ENCODE measurements at regions not wholly inside any gene's neighbourhood (a gene's known extent, or its start where the extent isn't known, plus 50 kb on each side); places are given as distances from the start of the nearest gene placed in this dataset.
"Not testable (repeated sequence)": the region's sequence is repeated elsewhere in the genome, so short reads cannot be mapped to it uniquely, and the experiment has no call there.

DNA sequence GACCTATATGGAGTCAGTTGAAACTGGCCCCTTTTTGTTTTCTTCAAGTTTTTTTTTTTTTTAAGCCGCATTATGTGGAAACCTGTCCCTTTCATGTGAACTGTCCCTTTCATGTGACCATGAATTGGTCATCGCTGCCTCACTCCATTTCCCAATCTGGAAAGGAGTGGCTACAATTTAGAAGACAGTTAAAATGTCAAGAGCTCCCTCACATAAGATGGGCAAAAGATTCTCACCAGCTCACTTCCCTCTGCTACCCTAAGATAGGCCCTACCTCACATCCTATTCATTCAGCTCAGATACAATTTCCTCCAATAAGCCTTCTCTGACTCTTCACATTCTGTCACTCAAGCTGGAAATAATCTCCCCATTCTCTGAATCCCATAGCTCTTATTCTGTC lies 111.3 kb upstream of the BCL6 start:
- no peak for DNase-seq

DNA sequence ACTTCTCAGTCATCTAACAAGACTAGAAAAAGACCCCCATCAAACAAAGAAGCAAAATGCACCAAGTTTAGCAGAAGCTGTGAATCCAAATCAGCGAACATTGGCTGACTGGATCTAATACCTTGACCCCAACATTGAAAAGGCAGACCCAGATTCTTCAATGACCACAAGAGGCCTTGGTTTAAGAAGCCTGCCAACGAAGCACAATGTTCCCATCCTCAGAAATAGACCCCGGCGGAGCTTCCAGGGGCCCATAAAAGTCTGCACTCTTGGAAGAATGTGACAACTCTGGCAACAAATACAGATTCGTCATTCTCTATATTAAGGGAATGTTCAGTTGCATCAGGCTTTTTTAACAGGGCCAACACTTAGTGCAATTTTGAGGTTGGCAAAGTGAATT lies 112.8 kb upstream of the BCL6 start:
- no peak for DNase-seq

DNA sequence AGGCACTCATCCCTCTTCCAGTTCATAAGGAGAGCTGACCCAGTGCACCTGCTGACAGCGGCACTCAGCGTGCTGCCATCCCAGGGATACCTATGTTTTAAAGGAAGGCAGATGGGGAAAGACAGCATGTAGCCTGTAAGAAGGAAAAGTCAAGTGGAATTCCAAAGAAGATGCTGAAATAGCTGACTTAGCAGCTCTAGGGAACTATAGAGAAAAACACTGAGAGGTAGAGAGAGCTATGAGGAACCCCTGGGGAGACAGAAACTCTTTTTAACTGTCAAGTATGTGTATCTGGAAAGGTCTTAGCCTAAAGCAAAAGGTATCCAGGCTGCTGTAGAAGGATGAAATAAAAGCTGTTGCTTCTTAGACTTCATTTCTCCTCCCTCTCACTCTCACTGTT lies 113.4 kb upstream of the BCL6 start:
- no peak for DNase-seq

DNA sequence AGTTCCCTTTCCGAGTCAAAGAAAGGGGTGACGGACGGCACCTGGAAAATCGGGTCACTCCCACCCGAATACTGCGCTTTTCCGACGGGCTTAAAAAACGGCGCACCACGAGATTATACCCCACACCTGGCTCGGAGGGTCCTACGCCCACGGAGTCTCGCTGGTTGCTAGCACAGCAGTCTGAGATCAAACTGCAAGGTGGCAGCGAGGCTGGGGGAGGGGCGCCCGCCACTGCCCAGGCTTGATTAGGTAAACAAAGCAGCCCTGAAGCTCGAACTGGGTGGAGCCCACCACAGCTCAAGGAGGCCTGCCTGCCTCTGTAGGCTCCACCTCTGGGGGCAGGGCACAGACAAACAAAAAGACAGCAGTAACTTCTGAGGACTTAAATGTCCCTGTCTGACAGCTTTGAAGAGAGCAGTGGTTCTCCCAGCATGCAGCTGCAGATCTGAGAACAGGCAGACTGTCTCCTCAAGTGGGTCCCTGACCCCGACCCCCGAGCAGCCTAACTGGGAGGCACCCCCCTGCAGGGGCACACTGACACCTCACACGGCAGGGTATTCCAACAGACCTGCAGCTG lies 117.5 kb upstream of the BCL6 start:
- not testable (repeated sequence) for DNase-seq

DNA sequence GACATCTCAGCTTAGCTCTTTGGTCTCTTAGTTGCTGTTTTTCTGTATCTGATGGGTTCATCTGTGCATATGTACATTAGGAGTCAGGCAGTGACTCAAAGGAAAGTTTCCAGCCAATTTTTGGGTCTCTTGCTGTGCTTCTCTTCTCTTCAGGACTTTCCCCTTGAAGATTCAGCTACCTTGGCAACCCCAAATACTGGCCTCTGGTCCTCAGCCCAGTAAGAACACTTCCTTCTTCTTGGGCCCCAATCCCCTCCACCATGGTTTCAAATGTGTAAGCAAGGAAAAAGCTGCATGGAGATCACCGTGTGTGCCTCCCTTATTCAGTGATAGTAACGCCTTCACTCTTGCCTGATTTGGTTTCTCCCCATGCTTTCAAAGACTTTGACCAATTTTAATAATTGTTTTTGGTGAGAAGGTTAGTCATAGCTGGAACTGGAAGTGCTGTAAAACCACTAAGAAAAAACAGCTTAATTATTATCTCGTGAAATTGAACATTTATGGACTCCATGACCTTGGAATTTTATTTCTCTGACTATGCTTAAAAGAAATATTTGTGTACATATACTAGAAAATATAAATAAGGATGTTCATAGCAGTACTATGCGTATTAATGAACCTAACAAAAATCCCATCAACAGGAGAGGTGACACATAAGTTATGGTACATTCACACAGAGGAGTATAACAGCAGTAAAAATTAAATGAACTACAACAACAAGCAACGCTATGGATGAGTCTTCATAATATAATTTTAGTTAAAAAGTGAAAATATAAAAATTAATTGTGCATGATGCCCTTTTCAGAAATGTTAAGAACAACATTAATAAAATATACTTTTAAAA lies 125.3 kb upstream of the BCL6 start:
- DNase-seq, result no peak

DNA sequence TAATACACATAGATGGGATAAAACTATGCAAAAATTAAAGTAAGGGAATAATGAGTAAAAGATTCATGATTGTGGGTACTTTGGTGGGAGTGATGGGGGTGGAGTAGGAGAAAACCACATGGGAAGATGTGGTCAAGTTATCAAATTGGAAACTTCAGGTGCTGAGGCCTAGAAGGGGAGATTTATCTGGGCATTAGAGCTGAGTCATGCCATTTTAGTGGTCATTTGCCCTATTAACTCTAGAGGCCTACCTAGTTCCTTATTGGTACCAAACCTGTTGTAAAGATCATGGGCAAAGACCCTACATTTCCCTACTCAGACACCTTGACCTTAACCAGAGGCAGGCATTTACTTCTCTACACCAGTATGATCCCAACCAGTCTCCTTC lies 125.9 kb upstream of the BCL6 start:
- DNase-seq, result no peak

DNA sequence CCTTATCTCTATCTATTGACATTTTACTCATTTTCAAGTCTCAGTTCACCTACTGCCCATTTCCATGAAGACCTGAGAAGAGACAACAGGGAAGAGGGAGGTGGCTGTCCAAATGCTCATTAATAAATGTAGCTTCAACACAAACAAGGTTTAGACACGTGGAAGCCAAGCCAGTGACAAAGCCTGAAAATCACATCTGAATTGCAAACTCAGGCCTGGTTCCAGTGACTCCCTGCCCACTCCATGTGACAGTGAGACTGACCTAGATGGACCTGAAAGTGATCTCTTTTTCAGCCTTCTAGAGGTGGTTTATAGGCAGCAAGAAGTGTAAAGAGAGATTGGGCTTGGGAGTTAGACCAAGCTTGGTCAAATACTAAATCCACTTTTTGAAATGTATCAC lies 126.6 kb upstream of the BCL6 start:
- DNase-seq, result no peak

DNA sequence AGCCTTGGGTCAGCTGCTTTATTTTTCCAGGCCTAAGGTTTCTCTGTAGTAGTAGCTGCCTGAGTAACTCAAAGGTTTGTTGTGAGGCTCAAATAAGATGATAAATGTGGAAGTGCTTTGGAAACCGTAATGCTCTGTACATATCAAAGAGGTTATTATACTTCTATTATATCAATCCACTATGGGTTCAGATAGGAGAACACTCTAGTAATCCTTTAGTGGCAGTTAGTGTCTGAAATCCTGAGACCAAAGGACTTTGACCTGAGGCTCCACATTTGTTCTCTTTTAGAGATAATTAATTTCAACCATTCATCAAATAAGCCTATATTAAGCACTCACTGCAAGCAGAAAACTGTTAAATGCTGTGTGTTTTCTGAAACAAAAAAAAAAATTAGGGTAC lies 128.6 kb upstream of the BCL6 start:
- DNase-seq, result no peak

DNA sequence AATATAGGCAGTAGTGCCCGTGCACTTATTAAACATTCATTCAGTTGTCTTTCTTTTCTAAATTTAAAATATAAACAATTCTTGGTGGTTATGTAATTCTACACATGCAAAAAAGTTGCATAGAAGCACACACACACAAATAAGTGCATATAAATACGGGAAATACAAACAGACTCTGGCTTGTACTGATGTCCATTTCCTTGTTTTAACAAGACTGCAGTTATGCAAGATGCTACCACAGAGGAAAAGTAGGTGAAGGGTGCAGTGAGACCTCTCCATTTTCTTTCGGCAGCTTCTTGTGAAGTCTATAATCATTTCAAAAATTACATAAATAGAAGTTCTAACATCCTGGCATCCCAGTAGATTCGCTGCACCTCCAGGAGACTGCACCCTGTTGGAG lies 130.6 kb upstream of the BCL6 start:
- no peak for DNase-seq

DNA sequence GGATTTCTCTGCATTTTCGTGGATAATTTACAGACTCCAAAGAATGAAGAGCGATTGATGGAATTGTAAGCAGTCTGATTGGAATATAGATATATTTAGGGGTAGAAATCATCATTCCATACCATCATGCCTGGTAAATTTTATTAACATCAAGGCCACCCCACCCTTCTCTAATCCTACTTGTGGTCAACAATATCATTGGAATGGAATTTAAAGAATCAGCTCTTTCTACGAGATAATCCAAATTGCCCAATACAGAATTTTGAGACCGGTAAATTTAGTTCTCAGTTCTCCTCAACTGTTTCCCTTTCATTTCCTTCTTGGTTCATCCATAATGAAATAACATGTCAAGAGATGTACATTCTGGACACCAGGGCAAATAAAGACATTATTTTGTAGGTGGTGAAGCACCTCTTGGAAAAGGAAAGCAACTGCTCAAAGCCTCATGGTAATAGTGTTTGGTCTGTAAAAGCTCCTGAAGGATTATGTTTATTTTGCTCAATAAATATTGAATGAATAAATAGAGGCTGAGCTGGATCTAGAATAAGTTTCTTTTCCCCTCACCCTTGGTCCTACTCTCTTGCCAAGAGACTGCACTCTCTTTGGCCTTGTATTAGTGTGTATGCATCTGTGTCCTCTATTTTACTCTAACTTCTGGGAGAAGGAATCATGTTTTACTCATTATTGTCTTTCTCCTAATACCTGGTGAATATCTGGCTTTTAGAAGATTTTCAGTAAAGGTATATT lies 133.7 kb upstream of the BCL6 start:
- DNase-seq, result no peak

DNA sequence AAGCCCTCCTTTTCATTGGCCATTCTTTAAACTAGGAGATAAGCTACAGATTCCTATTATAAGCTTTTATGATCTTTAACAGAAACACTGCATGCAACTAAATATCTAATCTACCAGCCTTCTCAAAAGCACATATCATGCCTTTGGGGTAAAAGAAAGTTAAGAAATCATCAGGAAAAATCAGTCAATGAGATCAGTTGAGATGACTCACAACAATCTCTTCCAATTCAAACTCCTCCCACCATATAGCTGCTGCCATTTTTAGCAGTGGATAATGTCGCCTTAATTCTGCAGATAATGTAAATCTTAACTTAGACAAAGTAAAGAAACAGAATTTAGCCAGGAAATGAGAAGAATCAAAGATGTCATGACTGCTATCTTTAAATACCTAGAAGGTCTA lies 135.2 kb upstream of the BCL6 start:
- no peak for DNase-seq

DNA sequence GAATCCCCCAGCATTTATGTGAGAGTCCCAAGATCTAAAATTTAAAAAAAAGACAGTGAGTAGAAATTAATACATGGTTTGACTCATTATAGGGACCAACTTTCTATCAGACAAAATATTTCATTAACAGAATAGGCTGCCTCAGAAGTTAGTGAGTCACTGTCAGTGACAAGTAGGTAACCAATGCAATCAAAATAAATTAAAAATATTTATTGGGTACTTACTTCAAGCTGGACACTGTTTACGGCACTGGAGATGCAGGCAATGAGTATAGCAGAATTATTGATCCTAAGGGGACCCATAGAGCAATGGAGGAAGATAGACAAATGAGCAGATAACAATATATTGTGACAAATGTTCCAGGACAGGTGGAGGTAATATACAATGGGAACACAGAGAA lies 135.6 kb upstream of the BCL6 start:
- no peak for DNase-seq

DNA sequence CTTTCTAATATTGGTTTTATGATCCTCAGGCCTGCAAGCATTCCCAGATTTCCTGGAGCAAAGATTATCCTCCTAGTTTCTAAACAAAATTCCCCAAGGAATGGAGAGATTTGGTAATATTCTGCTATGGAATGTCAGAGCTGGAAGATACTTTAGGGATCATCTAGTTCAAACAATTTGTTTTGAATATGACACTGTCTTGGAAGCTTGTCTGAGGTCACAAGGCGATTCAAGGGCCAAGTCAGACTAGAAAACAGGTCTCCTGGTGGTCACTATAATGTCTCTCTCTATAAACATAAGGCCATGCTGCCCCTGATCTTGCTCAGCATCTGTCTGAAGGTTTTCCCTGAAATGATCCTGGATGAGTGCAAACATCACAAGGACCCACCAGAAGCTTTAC lies 143.4 kb upstream of the BCL6 start:
- DNase-seq, result no peak

DNA sequence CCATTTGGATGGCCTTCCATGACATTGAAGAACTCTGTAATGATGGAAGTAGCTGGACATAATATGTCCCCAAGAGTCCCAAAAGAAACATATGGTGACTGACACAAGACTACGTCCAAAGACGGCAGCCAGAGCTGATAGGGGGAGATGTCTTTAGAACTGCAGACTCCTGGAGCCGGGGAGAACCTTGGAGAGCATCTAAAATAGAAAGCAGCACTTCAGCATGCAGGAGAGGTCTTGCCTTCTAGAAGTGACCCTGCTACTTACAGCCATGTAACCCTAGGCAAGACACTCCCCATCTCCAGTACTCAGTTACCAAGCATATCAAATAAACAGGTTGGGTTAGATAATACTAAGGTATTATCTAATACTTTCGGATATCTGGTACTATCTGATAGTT lies 143.8 kb upstream of the BCL6 start:
- no peak for DNase-seq

DNA sequence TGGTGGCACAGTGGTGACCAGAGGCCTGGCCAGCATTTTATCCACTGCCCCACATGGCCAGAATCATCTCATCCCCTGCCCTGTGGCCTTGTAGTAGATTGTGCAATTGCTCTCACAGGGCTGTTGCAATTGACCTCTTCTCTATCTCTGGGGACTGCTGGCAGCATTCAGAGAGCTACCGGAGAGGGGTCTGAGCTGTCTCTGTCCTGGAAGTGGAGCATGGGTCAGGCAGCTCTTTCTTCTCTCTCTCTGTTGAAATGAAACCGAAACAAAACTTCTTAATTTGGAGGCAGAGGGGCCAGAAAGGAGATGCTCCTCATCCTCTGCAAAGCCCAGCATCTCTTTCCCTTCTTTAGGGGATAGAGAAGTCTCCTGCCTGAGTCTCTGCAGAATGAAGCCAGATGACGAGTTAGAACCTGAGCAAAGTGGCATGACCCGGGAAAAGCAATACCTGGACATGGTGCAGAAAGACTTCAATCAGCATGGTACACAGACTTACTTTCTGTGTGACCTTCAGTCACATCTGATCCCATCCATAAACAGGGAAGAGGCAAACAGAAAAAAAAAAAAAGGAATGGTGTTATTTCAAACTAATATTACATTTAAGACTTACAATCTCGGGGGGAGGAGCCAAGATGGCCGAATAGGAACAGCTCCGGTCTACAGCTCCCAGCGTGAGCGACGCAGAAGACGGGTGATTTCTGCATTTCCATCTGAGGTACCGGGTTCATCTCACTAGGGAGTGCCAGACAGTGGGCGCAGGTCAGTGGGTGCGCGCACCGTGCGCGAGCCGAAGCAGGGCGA lies 144.5 kb upstream of the BCL6 start:
- DNase-seq, result no peak

DNA sequence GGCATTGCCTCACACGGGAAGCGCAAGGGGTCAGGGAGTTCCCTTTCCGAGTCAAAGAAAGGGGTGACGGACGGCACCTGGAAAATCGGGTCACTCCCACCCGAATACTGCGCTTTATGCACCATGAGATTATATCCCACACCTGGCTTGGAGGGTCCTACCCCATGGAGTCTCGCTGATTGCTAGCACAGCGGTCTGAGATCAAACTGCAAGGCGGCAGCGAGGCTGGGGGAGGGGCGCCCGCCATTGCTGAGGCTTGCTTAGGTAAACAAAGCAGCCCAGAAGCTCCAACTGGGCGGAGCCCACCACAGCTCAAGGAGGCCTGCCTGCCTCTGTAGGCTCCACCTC lies 145.1 kb upstream of the BCL6 start:
- not testable (repeated sequence) for DNase-seq

DNA sequence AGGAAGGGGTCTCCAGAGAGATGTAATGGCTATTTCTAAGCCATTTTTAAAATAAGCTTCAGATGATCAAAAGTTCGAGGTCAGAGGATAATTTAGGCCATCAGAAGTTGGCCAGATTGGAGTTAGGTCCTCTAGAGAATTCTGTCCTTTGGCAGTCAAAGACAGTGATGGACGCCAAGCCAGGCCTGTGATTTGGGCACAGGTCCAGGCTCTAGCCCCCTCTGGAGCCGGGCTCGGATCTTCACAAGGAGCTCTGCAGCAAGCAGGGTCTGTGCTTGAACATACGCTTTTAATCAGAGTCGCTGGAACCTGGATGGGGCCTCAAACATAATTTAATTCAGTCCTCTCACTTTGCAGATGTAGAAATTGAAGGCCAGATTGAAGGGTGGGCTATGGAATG lies 151.4 kb upstream of the BCL6 start:
- no peak for DNase-seq

DNA sequence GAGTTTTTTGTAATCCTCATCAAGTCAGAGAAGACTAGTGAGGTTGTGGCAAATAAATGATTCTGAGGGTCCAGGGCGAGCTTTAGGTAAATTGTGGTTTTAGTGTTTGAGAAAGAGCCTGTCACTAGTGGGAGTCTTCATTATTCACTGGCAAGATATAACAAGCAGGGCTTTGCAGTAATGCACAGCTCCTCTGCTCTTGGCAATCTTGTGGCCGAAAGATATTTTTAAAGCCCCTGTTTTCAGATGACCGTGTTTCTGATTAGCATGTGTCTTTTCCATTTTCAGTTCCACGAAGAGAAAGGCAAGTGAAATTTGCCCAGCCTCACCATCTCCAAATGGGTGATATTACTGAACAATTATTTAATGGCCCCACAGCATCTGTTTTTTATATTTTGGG lies 154.0 kb upstream of the BCL6 start:
- no peak for DNase-seq

DNA sequence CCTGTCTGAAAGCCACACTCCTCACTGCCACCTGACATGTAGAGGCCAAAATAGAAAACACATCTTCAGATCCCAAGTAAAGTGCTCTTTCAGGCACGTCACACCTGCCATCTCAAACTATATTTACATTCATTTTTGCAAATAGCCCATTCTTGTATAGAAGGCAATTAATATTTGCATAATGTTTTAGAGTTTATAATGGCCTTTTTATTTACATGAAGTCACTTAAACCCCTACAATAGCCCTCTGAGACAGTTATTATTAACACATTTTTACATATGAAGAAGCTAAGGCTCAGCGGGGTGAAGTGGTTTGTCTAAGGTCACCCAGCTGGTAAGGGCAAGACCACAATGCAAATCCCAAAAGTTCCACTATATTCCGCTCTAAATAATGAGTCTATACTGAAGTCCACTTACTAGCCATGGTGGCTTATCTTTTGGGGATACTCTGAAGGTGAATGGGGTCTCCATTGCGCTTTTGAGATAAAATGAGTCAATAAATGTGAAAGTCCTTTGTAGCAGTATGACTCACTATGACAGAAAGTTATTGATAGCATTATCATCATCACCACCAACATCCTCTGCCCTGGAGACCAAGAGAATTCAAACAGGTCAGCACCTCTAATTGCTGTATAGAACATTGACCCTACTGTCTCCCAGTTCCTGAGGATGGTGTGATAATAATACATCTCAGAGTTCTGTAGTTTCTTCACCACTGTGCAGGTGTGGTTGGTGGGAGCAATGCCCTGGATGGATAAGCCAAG lies 155.9 kb upstream of the BCL6 start:
- no peak for DNase-seq

DNA sequence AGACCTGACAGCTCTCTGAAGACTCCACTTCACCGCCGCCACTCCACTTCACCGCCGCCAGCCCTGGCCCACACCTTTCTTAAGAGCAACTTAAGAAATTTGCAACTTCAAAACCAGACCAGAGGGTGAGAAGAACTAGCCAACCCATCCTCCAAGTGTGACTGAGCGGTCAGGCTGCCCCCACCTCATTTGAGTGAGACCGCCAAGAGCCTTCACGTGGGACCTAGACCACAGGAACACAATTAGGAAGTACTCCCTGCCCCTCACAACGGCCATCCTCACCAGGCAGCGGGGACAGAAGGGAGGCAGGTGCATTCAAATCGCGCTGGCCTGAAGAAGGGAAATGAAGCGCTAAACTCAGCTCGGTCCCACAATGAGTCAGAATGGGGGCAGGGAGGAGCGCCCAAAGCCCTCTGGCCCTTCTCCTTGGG lies 156.8 kb upstream of the BCL6 start:
- DNase-seq, result no peak

DNA sequence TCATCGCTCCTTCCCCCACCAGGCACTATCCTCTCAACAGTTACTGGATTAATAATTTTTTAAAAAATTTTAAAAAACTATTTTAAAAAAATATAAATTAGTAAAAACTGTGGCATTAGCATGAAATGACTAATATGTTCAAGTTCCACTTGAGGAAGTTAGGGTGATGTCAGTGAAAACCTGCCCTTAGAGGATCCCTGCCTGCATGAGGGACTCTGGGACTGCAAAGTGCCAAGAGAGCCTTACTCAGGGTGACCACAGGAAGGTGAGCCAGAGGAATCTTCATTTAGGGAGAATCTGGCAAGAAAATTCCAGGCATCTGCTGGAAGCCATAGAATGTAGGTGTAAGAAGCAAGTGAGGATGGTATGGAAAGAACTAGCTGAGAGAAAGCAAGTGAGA lies 157.7 kb upstream of the BCL6 start:
- no peak for DNase-seq

DNA sequence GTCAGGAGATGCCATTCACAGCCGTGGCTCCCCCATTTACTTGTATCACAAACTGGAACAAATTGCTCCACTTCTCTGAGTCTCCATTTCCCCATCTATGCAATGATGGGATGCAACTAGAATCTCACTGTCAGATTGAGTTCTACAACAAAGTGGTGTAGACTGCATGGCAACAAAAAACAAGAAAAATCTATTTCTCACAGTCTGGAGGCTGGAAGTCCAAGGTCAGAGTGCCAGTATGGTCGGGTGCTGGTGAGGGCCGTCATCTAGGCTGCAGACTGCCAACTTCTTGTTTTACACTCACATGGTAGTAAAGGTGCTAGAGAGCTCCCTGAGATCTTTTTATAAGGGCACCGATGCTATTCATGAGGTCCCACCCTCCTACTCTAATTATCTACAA lies 158.4 kb upstream of the BCL6 start:
- no peak for DNase-seq

DNA sequence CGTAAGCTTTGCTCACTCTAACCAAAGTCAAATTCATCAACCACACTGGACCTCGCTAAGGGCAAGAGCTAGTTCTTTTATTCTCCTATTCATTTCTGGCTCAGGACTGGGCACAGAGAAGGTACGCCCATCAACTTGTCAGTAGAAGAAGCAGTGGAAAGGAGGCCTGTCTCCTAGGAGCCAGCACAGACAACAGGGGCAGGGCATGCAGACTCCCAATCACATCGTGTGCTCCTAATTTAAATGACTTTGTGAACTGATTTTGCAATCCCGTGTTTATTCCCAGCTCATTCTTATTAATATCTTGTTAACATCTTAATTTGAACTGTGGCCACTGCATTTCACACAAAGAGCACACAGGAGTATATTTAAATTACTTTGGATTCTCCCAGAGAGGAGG lies 161.1 kb upstream of the BCL6 start:
- DNase-seq, result no peak
